BLaER1 (cell line): ENCODE measurements at regions not wholly inside any gene's neighbourhood (a gene's known extent, or its start where the extent isn't known, plus 50 kb on each side); places are given as distances from the start of the nearest gene placed in this dataset.
"Not testable (repeated sequence)": the region's sequence is repeated elsewhere in the genome, so short reads cannot be mapped to it uniquely, and the experiment has no call there.

Source experiments
- H3K27ac ChIP-seq: shearing (Covaris generic); formaldehyde crosslinking; 2 replicates; pipeline ENCODE4 v1.8.1; 2022
- H3K27me3 ChIP-seq: shearing (Covaris generic); formaldehyde crosslinking; 2 replicates; pipeline ENCODE4 v1.8.1; 2022
- H3K36me3 ChIP-seq: shearing (Covaris generic); formaldehyde crosslinking; 2 replicates; pipeline ENCODE4 v1.8.1; 2022
- H3K4me1 ChIP-seq: shearing (Covaris generic); formaldehyde crosslinking; 2 replicates; pipeline ENCODE4 v1.8.1; 2022
- H3K4me2 ChIP-seq: shearing (Covaris generic); formaldehyde crosslinking; 2 replicates; pipeline ENCODE4 v1.8.1; 2022
- H3K4me3 ChIP-seq: shearing (Covaris generic); formaldehyde crosslinking; 2 replicates; pipeline ENCODE4 v1.8.1; 2022
- H3K9ac ChIP-seq: shearing (Covaris generic); formaldehyde crosslinking; 2 replicates; pipeline ENCODE4 v1.8.1; 2022
- H3K9me3 ChIP-seq: shearing (Covaris generic); formaldehyde crosslinking; 2 replicates; pipeline ENCODE4 v1.8.1; 2022
- H4K20me1 ChIP-seq: shearing (Covaris generic); formaldehyde crosslinking; 2 replicates; pipeline ENCODE4 v1.8.1; 2022
- Cebpa-rat ChIP-seq: shearing (Covaris generic); IDR thresholded peaks from 2 replicates; pipeline ENCODE4 v1.8.1; 2022

DNA sequence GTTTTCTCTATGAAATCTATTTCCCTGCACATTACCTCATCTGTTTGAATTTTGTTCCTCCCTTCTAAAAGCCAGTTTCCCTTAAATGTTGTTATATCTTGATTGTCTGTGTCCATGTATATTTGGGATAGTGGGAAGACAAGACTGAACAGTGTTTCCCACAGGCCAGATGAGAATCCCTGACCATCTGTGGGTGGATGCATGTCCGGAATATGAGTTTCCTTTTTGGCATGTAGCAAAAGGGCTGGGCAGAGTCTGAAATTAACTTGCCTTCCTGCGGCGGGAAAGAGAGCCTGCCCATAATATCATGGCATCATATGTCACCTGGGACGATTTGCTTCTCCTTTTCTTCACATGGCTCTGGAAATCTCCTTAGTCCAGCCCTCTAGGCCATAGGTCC lies 385.8 kb upstream of the MAF start:
- Histone ChIP-seq H3K4me1 (no peaks in the 10 kb centered on the region), H3K27ac (no peak overlapping the region), H3K4me2 (no peak overlapping the region), H3K27me3 (no peaks in the 10 kb centered on the region), H3K9ac (no peak overlapping the region), H4K20me1 (no peaks in the 10 kb centered on the region), H3K36me3 (no peaks in the 10 kb centered on the region), H3K9me3 (no peaks in the 10 kb centered on the region), H3K4me3 (no peak overlapping the region)
- no peak for TF ChIP-seq Cebpa-rat

- H3K27me3 ChIP-seq: no peaks in the 10 kb centered on the region
- H3K4me1 ChIP-seq: no peaks in the 10 kb centered on the region
- H3K36me3 ChIP-seq: no peaks in the 10 kb centered on the region
- no peak overlapping the region for H3K27ac ChIP-seq
- H3K9me3 ChIP-seq: no peaks in the 10 kb centered on the region
- no peak overlapping the region for H3K9ac ChIP-seq
- H4K20me1 ChIP-seq: no peaks in the 10 kb centered on the region
- TF ChIP-seq Cebpa-rat: no peak
- no peak overlapping the region for H3K4me3 ChIP-seq
- no peak overlapping the region for H3K4me2 ChIP-seq
These were observed 385.1 kb upstream of the MAF start for GRCh38 chr16:79985606-79986005.

DNA sequence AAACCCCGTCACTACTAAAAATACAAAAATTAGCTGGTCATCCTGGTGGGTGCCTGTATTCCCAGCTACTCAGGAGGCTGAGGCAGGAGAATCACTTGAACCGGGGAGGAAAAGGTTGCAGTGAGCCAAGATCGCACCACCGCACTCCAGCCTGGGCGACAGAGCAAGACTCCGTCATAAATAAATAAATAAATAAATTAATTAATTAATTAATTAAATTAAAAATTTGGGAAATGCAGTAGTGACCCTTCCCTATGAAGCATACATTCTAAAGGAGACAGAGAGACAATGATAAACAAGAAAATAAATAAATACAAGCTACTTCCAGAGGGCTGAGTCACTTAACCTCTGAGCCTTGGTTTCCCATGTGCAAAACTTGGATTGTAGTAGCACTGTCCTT lies 383.6 kb upstream of the MAF start:
- H3K36me3 ChIP-seq, H3K27ac ChIP-seq, H3K4me2 ChIP-seq, H3K27me3 ChIP-seq, H3K9ac ChIP-seq, H4K20me1 ChIP-seq, H3K9me3 ChIP-seq, H3K4me3 ChIP-seq, H3K4me1 ChIP-seq: not testable (repeated sequence)

GRCh38 chr16:79982862-79983261 lies 382.3 kb upstream of the MAF start:
- Histone ChIP-seq H3K9me3 (no peaks in the 10 kb centered on the region), H3K27ac (no peak overlapping the region), H3K4me3 (no peak overlapping the region), H3K4me2 (no peak overlapping the region), H3K36me3 (no peaks in the 10 kb centered on the region), H3K4me1 (no peaks in the 10 kb centered on the region), H3K27me3 (no peaks in the 10 kb centered on the region), H3K9ac (no peak overlapping the region), H4K20me1 (no peaks in the 10 kb centered on the region)
- no peak for TF ChIP-seq Cebpa-rat

DNA sequence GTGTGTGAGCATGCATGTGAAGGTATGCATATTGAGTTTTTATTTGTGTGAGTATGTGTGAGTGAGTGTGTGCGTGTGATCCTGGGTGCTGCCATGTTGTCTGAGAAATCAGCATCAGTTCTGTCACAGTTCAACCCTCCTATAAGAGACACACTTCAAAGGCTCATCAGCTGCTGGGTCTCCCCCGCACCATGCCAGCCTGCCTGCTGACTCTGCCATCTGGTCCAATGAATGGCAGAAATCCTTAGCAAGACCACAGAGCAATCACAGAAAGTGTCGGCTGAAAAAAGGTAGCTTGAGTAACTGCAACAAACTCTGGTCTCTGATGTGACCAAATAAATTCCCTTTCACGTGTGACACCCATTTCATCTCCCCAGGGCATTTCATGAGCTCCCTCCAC lies 381.8 kb upstream of the MAF start:
- H3K9me3 ChIP-seq: no peaks in the 10 kb centered on the region
- no peaks in the 10 kb centered on the region for H4K20me1 ChIP-seq
- no peaks in the 10 kb centered on the region for H3K27me3 ChIP-seq
- no peak overlapping the region for H3K9ac ChIP-seq
- no peak for TF ChIP-seq Cebpa-rat
- H3K27ac ChIP-seq: no peak overlapping the region
- no peaks in the 10 kb centered on the region for H3K36me3 ChIP-seq
- H3K4me1 ChIP-seq: no peaks in the 10 kb centered on the region
- H3K4me2 ChIP-seq: no peak overlapping the region
- H3K4me3 ChIP-seq: no peak overlapping the region

DNA sequence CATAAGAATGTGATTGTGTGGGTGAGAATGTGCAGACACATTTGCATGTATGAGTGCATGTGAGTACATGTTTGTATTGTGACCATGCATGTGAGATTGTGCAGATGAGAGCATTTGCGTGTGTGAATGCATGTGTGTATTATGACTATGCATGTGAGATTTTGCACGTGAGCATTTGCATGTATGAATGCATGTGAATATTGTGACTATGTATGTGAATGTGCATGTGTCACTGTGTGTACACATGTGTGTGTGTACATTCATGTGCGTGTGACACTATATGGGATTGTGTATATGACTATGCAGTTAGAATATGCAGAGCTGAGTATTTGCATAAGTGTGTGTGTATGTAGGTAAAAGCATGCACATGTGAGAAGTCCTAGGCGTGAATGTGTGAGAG lies 381.3 kb upstream of the MAF start:
- Histone ChIP-seq H3K27me3 (no peaks in the 10 kb centered on the region), H3K4me1 (no peaks in the 10 kb centered on the region), H3K9me3 (no peaks in the 10 kb centered on the region), H4K20me1 (no peaks in the 10 kb centered on the region), H3K36me3 (no peaks in the 10 kb centered on the region), H3K27ac (no peak overlapping the region), H3K4me2 (no peak overlapping the region), H3K4me3 (no peak overlapping the region), H3K9ac (no peak overlapping the region)
- TF ChIP-seq Cebpa-rat: no peak

DNA sequence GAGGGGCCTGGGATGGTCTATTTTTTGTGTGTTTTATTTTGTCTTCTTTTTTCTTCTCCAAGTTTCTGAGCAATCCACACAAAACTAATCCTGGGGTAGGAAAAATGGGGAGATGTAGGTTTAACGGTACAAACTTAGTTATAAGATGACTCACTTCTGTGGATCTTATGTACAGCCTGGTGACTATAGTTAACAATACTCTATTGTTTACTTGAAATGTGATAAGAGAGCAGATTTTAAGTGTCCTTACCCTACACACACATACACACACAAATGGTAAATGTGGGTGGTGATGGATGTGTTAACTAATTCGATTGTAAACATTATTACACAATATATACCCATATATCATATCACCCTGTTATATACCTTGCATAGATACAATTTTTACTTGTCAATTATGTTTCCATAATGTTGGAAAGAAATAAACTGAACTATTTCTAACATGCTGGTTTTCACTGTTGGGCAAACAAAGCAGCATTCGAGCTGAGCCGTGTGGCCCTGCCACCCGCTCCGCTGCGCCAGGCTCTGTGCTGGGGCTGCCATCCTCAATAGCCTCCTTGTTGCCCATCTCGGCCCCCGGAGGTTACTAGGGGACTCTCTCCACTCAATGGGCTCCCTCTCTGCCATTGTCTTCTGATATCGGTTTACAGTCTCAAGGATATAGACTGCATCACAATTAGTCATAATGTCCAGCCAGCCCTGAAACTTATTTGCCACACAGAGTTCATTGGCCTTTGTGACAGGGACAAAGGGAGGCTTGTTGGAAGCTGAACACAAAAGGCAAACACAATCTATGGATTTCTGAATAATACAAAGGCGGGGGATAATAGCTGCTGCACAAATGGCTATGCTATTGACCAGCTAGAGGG lies 380.3 kb upstream of the MAF start:
- H3K9ac ChIP-seq: no peak overlapping the region
- H3K4me1 ChIP-seq: no peaks in the 10 kb centered on the region
- no peaks in the 10 kb centered on the region for H3K27me3 ChIP-seq
- H3K9me3 ChIP-seq: no peaks in the 10 kb centered on the region
- no peaks in the 10 kb centered on the region for H3K36me3 ChIP-seq
- no peaks in the 10 kb centered on the region for H4K20me1 ChIP-seq
- H3K4me2 ChIP-seq: no peak overlapping the region
- TF ChIP-seq Cebpa-rat: no peak
- no peak overlapping the region for H3K27ac ChIP-seq
- H3K4me3 ChIP-seq: no peak overlapping the region

DNA sequence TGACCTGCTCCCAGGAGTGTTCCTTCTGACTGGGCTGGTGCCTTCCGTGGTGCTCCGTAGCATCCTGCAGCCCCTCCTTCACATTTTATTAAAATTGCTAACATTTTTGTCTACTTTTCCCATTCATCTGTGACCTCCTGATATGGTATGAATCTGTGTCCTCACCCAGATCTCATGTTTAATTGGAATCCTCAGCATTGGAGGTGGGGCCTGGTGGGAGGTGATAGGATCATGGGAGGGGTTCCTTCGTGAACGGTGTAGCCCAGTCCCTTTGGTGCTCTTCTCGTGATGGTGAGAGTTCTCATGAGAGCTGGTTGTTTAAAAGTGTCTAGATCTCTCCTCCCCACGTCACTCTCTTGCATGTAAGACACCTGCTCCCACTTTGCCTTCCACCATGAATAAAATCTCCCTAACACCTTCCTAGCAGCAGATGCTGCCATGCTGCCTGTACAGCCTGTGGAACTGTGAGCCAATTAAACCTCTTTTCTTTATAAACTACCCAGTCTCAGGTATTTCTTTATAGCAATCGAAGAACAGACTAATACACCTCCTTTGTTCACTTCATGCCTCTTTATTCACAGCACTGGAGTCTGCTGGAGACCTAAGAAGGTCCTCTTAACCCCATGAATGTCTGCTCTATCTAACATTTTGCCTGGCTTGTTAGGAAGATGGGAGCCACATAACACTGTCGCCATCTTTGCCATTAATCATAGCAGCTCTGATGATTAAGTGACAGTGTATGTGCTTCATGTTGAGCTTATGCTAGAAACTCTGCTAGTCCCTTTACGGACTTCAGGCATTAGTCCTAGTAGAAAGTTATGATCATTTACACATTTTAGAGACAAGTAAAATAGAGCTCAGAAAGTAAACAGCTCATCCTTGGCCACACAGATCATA lies 377.7 kb upstream of the MAF start:
- no peak for TF ChIP-seq Cebpa-rat
- H4K20me1 ChIP-seq: no peaks in the 10 kb centered on the region
- no peak overlapping the region for H3K4me2 ChIP-seq
- H3K36me3 ChIP-seq: no peaks in the 10 kb centered on the region
- H3K9me3 ChIP-seq: no peaks in the 10 kb centered on the region
- no peak overlapping the region for H3K4me3 ChIP-seq
- H3K4me1 ChIP-seq: no peaks in the 10 kb centered on the region
- H3K27me3 ChIP-seq: no peaks in the 10 kb centered on the region
- no peak overlapping the region for H3K9ac ChIP-seq
- no peak overlapping the region for H3K27ac ChIP-seq

GRCh38 chr16:79973320-79973719 lies 372.8 kb upstream of the MAF start:
- no peak for TF ChIP-seq Cebpa-rat
- Histone ChIP-seq H3K36me3 (no peaks in the 10 kb centered on the region), H3K4me1 (no peaks in the 10 kb centered on the region), H3K4me3 (no peak overlapping the region), H3K9me3 (no peaks in the 10 kb centered on the region), H3K4me2 (no peak overlapping the region), H3K27me3 (no peaks in the 10 kb centered on the region), H4K20me1 (no peaks in the 10 kb centered on the region), H3K27ac (no peak overlapping the region), H3K9ac (no peak overlapping the region)

- Histone ChIP-seq H3K27me3 (no peaks in the 10 kb centered on the region), H3K9me3 (no peaks in the 10 kb centered on the region), H4K20me1 (no peaks in the 10 kb centered on the region), H3K27ac (no peak overlapping the region), H3K9ac (no peak overlapping the region), H3K4me1 (no peaks in the 10 kb centered on the region), H3K4me2 (no peak overlapping the region), H3K4me3 (no peak overlapping the region), H3K36me3 (no peaks in the 10 kb centered on the region)
- TF ChIP-seq Cebpa-rat: no peak
These were observed 371.6 kb upstream of the MAF start for GRCh38 chr16:79972053-79972704.
